NCI-H748 (cell line): ENCODE measurements at regions not wholly inside any gene's neighbourhood (a gene's known extent, or its start where the extent isn't known, plus 50 kb on each side); places are given as distances from the start of the nearest gene placed in this dataset.
A peak's percentile ranks its signal among the peaks of the same experiment; 100 is the strongest.
"Not testable (repeated sequence)": the region's sequence is repeated elsewhere in the genome, so short reads cannot be mapped to it uniquely, and the experiment has no call there.

ENCODE experiments used
- DNase-seq: peaks from one replicate; lab custom pipeline; 2025; ENCODE audit not compliant: unreplicated experiment; lab: John Stamatoyannopoulos, UW

GRCh38 chr9:135269912-135270830 lies 182.7 kb downstream of the OLFM1 start:
- no peak for DNase-seq

- DNase-seq = no peak
These were observed 184.0 kb downstream of the OLFM1 start for GRCh38 chr9:135271425-135271824.

- no peak for DNase-seq
These were observed 185.1 kb downstream of the OLFM1 start for GRCh38 chr9:135272608-135273007.

- no peak for DNase-seq
These were observed 185.5 kb downstream of the OLFM1 start for GRCh38 chr9:135273008-135273407.

GRCh38 chr9:135275163-135275562 lies 187.7 kb downstream of the OLFM1 start:
- no peak for DNase-seq

- DNase-seq = no peak
These were observed 188.3 kb downstream of the OLFM1 start for GRCh38 chr9:135275571-135276289.

- DNase-seq = no peak
These were observed 190.0 kb downstream of the OLFM1 start for GRCh38 chr9:135277219-135278201.

- DNase-seq = no peak
These were observed 191.1 kb downstream of the OLFM1 start for GRCh38 chr9:135278586-135278985.

GRCh38 chr9:135279385-135279784 lies 191.9 kb downstream of the OLFM1 start:
- no peak for DNase-seq

GRCh38 chr9:135279834-135280393 lies 192.4 kb downstream of the OLFM1 start:
- no peak for DNase-seq

- no peak for DNase-seq
These were observed 193.2 kb downstream of the OLFM1 start for GRCh38 chr9:135280666-135281065.

GRCh38 chr9:135281151-135281550 lies 193.7 kb downstream of the OLFM1 start:
- DNase-seq = no peak

- peak; percentile 92 for DNase-seq
These were observed 194.6 kb downstream of the OLFM1 start for GRCh38 chr9:135281791-135282737.

GRCh38 chr9:135282808-135283207 lies 195.3 kb downstream of the OLFM1 start:
- no peak for DNase-seq

GRCh38 chr9:135283671-135284070 lies 195.9 kb upstream of the PPP1R26 start:
- no peak for DNase-seq

- no peak for DNase-seq
These were observed 195.0 kb upstream of the PPP1R26 start for GRCh38 chr9:135284386-135285134.

GRCh38 chr9:135286187-135286925 lies 193.2 kb upstream of the PPP1R26 start:
- DNase-seq = not testable (repeated sequence)

- no peak for DNase-seq
These were observed 192.6 kb upstream of the PPP1R26 start for GRCh38 chr9:135286961-135287360.
